ENCODE measurements at regions not wholly inside any gene's neighbourhood (a gene's known extent, or its start where the extent isn't known, plus 50 kb on each side); places are given as distances from the start of the nearest gene placed in this dataset.
"Not testable (repeated sequence)": the region's sequence is repeated elsewhere in the genome, so short reads cannot be mapped to it uniquely, and the experiment has no call there.

DNA sequence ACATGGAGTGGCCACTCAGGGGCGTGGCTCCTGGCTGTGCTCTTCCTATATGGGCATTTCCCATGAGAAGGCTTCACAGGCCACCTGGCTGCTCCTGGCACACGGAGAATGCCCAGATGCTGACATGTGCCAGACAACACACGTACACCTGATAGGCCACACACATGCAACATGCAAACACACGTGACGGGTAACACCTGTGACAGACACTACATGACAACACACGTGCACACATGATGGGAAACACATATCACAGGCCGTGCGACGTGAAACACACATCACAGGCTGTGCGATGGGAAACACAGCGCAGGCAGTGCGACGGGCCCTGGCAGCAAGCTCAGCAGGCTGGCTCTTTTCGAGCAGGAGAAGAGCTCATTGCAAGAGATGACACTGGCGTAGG, 94.3 kb upstream of the HMX1 start:
- DNase-seq = not testable (repeated sequence)

DNA sequence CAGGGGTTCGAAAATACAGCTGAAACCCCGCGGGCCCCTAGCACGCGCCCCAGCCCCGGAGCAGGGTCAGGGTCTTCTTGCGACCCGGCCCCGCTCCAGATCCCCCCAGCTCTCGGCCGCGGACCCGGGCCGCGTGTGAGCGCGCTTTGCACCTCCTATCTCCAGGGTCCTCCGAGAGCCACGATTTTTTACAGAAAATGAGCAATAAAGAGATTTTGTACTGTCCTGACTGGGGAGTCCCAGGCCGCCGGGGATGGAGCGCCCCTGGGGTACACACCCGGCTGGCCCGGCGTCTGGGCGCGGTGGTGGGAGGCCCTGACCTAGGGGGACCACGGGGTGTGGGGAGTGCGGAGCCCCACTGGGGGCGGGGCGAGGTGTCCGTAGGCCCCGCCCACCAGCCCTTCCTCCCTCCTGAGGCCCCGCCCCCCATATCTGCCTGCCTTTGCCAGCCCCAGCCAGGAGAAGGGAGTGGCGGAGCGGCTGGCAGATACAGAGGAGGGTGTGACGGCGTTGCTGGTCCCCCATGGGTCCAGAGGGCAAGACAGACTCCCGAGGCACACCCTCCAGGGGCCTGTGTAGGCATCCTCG, 92.7 kb upstream of the HMX1 start:
- not testable (repeated sequence) for DNase-seq

DNA sequence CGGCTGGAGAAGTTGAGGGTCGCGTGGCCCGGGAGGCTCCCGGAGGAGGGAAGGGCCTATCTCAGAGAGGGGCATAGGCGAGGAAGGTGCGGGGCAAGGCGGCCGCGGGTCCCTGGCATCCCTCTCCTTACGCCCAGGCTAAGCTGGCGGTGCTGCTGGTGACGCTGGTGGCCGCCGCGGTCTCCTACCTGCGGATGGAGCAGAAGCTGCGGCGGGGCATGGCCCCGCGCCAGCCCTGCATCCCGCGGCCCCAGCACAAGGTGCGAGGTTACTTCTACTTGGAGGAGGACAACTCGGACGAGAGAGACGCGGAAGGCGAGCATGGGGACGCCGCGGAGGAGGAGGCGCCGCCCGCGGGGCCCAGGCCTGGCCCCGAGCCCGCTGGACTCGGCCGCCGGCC, 91.9 kb upstream of the HMX1 start:
- DNase-seq = not testable (repeated sequence)

DNA sequence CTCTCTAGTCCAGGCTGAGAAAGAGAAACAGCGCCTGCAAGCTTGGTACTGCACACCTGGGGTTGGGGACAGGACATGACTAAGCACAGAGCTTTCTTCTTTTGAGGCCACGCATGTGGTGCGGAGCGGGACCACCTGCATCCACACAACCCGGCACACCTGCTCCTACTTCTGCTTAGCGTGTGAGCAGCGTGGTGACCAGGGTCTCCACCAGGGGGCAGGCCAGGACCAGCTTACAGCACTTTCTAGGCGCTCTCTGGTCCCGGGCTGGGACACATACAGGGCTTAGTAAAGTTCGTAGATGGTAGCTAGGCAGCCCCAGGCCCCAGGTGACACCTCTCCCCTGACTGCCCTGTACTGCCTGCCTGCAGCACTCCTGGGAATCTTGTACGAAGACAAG, 89.7 kb upstream of the HMX1 start:
- DNase-seq = peak; percentile 37

DNA sequence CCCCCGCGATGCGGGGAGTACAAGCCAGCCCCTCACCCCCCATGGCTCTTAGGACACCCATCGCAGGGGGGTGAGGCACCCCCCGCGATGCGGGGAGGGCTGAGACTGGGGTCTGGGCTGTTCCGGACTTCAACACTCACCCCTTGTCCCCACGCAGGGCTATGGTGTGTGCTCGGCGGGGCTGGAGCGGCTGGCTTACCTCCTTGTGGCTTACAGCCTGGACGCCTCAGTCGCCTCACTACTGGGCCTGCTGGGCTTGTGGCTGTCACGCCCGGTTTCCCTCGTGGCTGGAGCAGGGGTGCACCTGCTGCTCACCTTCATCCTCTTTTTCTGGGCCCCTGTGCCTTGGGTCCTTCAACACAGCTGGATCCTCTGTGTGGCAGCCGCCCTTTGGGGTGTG, 87.8 kb upstream of the HMX1 start:
- not testable (repeated sequence) for DNase-seq

DNA sequence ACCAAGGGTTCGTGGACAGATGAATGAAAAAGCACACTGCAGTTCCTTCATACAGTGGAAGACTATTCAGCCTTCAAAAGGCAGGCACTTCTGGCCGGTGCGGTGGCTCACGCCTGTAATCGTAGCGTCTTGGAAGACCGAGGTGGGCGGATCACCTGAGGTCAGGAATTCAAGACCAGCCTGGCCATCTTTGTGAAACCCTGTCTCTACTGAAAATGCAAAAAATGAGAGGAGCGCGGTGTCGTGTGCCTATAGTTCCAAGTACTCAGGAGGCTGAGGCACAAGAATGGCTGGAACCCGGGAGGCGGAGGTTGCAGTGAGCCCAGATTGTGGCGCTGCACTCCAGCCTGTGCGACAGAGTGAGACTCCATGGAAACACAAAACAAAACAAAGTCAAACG, 82.4 kb upstream of the HMX1 start:
- DNase-seq = not testable (repeated sequence)

DNA sequence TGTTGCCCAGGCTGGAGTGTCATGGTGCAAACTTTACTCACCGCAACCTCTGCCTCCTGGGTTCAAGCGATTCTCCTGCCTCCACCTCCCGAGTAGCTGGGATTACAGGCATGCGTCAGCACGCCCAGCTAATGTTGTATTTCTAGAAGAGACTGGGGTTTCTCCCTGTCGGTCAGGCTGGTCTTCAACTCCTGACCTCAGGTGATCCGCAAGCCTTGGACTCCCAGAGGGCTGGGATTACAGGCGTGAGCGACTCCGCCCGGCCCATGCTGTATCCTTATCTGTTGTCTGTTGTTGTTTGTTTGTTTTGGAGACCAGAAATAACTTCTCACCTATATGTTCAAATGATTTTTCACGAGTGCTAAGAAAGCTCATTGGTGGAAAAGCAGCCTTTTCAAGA, 81.2 kb upstream of the HMX1 start:
- DNase-seq = not testable (repeated sequence)

DNA sequence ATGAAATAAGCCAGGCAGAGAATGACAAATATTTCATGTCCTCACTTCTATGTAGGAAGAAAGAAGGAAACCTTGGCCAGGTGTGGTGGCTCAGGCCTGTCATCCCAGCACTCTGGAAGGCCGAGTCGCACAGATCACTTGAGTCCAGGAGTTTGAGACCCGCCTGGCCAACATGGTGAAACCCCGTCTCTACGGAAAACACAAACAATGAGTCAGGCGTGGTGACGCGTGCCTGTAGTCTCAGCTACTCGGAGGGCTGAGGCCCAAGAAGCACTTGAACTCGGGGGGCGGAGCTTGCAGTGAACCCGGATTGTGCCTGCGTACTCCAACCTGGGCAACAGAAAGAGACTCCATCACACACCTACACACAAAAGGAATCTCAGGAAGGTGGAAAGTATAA, 80.5 kb upstream of the HMX1 start:
- DNase-seq = not testable (repeated sequence)

DNA sequence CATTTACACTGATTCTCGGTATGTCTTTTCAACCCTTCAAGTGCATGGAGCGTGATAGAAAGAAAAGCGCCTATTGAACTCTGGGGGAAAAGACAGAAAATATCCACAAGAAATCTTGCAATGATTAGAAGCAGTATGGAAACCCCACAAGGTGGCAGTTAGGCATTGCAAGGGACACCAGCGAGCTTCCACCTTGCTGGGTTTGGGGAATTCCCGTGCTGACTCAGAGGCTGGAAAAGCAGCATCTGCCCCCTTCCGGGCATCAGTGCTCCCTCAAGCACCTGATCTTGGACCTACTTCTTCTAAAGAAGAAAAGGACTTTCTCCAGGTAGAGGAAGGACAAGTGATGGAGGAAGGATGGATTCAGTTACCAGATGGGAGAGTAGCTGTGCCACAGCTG, 73.9 kb upstream of the HMX1 start:
- DNase-seq = not testable (repeated sequence)

DNA sequence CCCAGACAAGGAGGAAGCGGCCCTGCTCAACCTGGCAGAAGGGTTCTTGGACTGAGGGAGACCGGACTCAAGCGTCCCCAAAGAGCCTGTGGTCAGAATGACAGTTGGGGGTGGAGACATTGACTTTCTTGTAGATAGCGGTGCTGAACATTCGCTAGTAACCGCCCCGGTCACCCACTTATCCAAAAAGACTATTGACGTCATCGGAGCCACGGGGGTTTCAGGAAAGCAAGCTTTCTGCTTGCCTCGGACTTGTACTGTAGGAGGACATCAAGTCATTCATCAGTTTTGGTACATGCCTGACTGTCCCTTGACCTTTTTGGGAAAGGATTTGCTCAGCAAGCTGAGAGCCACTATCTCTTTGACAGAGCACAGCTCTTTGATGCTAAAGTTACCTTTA, 71.7 kb upstream of the HMX1 start:
- not testable (repeated sequence) for DNase-seq

DNA sequence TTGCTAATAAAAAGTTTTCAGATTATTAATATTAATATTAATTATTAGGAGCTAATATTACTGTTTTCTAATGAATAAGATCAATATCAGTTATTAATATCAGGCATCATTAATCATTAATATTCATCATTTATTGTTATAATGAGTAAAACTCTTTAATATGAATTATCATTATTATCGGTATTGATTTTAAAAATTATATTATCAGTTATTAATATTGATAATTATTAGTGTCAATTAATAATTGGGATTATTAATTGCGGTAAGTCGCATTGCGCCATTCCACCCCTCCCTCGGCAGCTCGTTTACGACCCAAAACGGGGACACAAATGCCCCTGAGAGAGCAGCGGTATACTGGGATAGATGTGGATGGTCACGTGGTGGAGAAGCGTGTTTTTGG, 70.4 kb upstream of the HMX1 start:
- not testable (repeated sequence) for DNase-seq

DNA sequence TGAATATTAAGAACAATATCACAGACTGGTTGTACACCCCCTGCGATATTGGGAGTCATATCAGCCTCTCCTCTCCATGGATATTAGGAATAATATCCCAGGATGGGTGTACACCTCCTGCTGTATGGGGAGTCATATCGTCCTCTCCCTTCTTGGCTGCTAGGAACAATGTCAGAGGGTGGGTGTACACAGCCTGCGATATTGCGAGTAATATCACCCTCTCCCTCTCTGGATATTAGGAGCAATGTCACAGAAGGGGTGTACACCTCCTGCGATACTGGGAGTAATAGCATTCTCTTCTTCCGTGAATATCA, 69.8 kb upstream of the HMX1 start:
- DNase-seq = not testable (repeated sequence)

DNA sequence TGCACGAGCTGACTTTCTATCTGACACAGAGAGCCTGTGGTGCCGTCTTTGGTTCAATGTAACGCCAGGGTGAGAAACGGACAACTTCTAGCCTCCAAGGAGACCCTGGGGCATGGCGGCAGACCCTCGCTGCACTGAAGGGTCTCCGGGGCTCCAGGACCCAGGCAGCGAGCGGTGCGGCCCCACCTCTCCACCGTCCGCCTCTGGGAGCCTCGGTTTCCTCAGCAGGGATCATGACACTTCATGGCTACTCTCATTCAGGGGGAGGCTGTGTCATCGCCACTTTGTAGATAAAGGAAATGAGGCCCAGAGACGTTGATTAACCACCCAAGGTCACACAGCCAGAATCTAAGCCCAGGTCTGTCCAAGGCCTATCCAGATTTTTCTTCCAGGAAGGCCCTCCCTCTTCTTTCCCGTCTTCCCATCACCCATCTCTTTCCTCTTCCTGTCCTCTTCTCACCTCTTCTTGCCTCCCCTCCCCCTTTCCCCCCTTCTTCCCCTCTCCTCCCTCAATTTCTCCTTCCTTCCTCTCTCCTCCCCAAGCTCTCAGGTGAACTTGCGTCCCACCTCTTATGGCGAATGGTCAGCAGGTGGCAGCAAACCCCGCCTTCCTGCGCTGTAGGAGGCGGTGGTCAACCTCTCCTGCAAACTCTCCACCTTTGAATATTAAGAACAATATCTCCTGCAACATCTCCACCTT, 69.3 kb upstream of the HMX1 start:
- no peak for DNase-seq

DNA sequence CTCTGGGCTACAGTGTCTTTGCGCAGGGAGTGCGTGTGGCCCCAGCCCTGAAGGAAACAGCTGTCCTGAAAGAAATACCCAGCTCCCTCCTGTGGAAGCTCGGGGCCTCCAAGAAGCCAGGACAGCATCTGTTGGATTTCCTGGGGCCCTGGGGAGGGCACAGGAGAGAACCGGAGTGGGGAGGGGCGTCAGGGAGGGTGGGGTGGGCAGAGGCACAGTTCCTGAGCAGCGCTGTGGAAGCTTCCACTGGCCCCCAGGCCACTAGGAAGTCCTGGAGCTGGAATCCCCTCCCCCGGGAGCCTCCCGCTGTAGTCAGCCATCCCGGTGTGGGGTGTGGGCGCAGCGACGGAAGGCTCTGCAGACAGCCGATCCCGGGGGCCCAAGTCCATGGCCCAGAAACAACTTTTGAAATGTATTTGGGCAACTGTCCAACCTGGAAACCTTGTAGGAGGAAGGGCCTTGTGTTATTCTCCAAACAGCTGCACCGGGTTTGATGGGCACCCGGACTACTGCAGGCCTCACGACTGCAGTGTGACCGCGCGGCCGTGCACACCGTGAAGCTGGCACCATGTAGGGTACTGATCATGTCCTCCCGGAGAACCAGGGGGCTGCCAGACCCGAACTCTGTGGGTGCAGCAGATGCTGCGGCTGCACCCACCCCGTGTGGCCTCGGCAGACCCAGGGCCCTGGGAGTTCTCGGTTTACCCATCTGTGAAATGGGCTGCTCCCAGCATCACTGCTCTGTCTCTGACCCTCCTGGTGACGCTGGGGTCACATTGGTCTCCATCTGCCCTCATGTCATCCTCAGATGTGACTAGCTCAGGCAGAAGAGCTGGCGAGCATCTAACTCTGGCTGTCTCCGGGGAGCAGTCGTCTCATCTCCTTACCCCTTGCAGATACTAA, 68.5 kb upstream of the HMX1 start:
- no peak for DNase-seq

DNA sequence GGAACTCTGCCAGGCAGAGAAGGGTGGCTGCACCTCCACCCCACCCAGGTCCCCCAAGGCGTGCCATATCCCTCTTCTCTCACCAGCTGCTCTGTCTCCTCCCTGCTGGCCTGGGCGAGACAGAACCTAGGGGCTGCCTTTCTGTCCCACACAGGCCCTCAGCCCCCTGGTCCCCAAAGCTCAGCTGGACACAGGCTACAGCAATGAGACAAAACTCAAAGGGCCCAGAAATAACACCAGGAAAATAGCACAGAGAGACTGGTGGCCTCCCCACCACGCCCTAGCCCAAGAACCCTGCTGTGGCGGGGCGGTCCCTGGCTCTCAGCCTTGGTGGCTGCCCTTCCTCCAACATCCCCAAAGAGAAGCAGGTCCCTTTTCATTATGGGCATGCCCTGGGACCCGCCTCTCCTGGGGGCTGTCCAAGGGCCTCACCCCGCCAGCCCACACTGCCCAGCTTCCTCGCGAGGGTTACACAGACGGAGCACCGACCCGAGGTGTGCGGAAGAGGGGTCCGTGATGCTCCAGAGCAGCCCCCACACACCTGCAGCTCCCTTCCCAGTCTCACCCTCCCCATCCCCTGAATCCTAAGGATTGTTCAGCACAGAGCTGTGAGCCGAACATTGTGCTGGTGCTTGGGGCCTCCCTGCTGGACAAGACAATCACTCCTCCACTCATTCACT, 67.7 kb upstream of the HMX1 start:
- DNase-seq = no peak

DNA sequence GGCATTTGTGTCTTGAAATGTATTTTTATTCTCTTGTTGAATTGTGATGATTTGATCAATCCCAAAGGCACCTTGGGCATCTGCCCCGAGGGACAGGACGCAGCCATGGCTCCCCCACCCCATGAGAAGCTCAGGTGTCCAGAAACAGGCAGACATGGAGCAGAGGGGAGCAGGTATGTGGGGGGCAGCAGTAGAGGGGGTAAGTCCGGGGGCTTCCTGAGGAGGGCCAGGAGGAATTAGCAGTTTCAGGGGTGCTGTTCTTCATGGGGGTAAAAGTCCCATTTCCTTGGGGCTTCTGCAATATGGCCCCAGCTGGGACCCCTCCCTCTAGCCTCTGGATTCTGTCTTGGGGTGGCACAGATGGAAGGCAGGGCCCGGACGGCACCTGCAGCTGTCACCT, 67.0 kb upstream of the HMX1 start:
- no peak for DNase-seq

DNA sequence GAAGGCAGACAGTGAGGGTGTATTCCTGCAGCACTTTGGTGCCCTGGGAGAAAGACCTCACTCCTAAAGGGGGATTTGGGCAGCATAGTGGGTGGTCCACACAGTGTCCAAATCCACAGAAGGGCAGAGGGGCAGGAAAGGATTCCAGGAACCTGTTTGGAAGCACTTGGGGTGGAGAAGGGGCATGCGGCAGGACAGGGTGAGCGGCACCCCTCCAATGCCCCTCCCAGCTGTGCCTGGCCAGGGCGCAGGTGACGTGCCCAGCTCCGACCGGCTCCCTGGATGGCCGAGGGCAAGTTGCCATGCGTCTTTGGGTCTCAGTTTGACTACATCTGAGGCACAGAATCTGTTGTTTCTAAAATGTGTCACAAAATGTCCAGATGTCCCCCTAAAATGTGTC, 66.5 kb upstream of the HMX1 start:
- DNase-seq = no peak

DNA sequence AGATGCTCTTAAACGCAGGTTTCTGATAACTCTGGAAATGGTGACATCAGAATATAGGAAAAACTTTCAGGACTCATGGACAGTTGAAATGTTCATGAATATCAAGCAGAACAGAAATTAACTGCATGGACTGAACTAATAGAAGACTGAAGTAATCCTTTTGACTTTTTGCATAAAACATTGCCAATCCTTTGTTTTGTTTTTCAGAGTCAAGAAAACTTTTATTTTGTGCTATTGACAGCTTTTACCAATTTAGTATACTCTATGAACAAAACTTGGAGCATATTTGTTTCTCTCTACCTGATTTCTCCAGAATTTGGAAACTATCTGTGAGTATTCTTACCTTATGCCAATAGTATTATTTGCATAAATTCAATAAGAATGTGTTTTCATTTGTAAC, 61.2 kb upstream of the HMX1 start:
- DNase-seq = no peak

DNA sequence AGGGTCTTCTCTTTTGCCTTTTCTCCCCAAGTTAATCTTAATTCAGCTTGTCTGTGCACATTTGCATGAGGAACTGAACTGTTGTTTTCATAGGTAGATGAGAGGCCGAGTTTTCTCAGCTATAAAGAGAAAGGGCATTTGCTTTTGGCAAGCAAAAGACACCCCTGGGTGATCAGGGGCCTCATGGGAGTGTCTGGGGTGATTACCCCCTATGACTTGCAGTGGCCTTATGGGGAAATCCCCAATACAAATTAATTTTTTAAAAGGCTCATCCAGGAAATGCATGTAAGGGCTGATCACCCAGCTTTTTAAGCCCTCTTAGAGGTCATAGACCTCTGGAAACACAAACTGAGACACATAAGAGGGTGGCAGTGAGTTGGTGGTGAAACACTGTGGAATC, 56.4 kb upstream of the HMX1 start:
- DNase-seq = no peak

DNA sequence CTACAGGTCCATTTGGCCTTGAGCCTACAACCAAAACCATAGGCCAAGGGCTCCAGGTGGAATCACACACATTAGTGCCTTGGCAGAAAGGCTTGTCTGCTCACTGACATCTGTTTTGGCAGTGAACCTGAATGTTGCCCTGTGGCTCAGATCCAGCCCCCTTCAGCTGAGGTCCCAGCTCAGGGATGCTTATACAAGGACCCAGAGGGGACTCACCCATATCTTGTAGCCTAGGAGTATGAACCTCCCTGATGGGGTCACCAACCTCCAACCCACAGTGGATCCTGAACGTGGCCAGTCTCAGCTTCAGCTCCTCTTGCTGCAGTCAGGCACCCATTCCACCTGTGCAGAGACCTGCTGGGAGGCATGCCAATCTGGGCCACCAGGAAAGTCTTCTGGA, 50.8 kb upstream of the HMX1 start:
- DNase-seq = no peak

DNA sequence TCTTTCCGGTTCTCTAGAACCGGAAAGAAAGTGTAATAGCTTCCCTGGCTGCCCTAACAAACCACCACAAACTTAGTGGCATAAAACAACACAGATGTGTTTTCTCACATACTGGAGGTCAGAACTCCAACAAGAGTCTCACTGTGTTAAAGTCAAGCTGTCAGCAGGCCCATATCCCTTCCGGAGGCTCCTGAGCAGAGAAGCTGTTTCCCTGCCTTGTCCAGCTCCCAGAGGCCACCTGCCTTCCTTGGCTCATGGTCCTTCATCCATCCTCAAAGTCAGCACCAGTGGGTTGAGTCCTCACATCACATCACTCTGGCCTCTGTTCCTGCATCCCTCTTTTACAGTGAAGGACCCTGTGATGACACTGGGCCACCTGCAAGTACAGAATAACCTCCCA, 49.8 kb upstream of the HMX1 start:
- DNase-seq = no peak
